ENCODE measurements at regions not wholly inside any gene's neighbourhood (a gene's known extent, or its start where the extent isn't known, plus 50 kb on each side); places are given as distances from the start of the nearest gene placed in this dataset.
"Not testable (repeated sequence)": the region's sequence is repeated elsewhere in the genome, so short reads cannot be mapped to it uniquely, and the experiment has no call there.

- no peak for DNase-seq
Measured at GRCh38 chr5:154652746-154653417, 102.3 kb upstream of the LARP1 start.

DNA sequence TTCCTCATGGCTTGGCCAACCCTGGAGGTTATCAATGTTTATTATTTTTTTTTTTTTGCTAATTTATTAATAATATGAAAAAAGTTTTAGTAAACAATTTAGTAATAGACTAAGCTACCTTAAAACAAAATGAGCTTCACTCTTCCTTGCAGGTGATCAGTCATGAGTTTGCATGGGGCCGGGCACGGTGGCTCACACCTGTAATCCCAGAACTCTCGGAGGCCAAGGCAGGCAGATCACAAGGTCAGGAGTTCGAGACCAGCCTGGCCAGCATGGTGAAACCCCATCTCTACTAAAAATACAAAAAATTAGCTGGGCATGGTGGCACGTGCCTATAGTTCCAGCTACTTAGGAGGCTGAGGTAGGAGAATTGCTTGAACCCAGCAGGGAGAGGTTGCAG lies 103.4 kb upstream of the LARP1 start:
- not testable (repeated sequence) for DNase-seq

- DNase-seq, result no peak
Measured at GRCh38 chr5:154648706-154649105, 106.5 kb upstream of the LARP1 start.

DNA sequence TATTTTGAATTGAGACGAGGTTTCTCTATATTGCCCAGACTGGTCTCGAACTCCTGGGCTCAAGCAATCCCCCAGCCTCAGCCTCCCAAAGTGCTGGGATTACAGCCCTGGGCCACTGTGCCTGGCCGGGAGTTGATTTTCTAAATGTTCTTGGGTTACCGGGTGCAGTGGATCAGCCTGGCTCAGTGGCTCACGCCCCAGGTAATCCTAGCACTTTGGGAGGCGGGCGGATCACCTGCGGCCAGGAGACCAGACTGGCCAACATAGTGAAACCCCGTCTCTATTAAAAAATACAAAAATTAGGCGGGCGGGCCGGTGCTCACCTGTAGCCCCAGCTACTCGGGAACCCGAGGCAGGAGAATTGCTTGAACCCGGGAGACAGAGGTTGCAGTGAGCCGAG lies 106.9 kb upstream of the LARP1 start:
- no peak for DNase-seq

GRCh38 chr5:154647761-154648145 lies 107.4 kb upstream of the LARP1 start:
- no peak for DNase-seq

- DNase-seq, result no peak
Measured at GRCh38 chr5:154647114-154647760, 107.9 kb upstream of the LARP1 start.

DNA sequence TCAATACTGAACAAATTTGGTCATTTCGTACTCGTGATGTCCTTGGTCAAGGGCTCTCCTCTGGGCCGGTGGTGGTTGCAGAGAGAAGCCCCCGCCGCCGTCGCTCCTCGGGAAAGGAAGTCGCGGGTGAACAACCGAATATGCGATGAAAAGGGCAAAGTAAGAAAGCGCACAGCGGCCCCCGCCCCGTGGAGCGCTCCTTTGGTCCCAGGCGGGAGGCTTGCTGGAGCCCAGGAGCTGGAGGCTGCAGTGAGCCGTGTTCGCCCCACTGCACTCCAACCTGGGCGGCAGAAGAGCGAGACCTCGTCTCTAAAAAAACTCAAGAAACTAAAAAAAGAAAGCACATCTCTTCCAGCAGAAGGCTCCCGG lies 108.4 kb upstream of the LARP1 start:
- DNase-seq, result no peak

DNA sequence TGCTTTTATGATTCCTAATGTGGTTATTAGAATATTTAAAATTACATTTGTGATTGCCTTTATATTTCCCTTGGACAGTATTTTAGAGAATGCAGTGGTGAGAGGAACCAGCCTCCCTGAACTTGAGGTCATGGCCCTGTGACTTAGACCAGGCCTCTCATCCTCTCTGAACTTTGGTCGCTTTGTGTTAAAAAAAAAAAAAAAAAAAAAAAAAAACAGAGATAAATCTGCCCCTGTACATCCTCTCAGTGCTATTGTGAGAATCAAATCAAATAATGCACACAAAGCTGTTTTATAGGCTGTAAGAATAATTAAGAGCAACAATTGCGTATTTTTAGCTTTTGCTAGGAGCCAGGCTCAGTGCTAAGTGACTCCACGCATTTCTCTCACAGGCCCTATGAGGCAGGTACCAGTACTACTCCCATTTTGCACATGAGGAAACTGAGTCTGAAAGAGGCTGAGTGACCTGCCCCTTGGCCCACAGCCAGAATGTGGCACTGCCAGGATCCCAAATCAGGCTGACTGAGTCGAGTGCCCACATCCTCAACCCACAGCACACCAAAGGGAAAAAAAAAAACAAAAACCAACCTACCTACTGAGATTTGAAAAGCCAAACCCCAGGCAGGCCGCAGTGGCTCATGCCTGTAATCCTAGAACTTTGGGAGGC lies 110.3 kb upstream of the LARP1 start:
- no peak for DNase-seq

GRCh38 chr5:154642499-154643245 lies 112.5 kb upstream of the LARP1 start:
- DNase-seq, result no peak

DNA sequence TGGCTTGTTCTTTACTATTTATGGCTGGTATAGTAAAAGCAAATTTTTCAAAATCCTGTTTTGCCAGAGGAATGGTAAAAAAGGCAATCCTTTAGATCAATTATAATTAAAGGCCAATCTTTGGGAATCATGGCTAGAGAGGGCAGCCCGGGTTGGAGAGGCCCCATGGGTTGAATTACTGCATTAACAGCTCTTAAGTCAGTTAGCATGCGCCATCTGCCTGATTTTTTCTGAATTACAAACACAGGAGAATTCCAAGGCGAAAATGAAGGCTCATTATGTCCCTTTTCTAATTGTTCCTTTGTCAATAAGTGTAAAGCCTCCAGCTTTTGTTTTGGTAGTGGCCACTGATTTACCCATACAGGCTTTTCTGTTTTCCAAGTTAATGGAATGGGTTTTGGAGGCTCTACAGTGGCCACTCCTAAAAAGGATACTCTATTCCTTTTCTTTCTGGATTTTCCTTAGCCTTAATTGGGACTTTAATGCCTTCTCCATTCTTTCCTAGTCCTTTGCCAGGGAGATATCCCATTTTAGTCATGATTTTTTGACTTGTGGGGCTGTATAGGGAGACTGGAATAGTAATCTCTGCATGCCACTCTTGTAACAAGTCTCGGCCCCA lies 114.9 kb upstream of the LARP1 start:
- DNase-seq, result not testable (repeated sequence)

- DNase-seq, result not testable (repeated sequence)
Measured at GRCh38 chr5:154636786-154637185, 118.4 kb upstream of the LARP1 start.

DNA sequence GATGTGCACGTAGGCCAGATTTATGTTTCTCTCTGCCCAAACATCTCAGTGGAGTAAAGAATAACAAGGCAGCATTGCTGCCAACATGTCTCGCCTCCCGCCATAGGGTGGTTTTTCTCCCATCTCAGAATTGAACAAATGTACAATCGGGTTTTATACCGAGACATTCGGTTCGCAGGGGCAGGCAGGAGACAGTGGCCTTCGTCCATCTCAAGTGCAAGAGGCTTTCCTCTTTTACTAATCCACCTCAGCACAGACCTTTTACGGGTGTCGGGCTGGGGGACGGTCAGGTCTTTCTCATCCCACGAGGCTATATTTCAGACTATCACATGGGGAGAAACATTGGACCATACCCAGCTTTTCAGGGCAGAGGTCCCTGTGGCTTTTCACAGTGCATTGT lies 118.9 kb upstream of the LARP1 start:
- DNase-seq, result not testable (repeated sequence)

DNA sequence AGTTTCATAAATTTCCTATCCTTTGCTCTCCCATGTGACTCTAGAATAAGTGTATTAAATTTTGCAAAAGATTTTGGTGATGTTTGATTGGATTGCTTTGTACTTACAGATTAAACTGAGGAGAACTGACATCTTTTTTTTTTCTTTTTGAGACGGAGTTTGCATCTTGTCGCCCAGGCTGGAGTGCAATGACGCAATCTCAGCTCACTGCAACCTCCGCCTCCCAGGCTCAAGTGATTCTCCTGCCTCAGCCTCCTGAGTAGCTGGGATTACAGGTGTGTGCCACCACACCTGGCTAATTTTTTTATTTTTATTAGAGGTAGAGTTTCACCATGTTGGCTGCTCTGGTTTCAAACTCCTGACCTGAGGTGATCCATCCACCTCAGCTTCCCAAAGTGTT lies 121.4 kb upstream of the LARP1 start:
- DNase-seq, result not testable (repeated sequence)

GRCh38 chr5:154631141-154631540 lies 124.0 kb upstream of the LARP1 start:
- DNase-seq, result no peak

GRCh38 chr5:154630410-154630809 lies 124.8 kb upstream of the LARP1 start:
- no peak for DNase-seq

DNA sequence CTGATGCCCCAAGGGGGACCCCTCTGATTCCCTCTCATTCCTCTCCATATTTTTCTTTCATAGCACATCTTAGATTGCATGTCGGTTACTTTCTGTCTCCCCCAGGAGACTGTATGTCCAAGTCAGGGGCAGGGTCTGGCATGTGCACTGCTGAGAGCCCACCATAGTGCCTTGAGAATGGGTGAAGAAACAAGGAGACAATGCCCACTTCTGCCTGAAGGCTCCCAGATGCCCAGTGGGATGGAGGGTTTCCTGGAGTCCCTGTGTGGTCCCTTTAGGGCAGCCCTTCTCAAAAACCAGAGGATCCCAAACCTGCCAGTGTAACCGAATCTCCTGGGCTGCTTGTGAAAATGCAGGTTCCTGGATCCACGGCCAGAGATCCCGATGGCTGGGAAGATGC lies 126.5 kb upstream of the LARP1 start:
- no peak for DNase-seq

- DNase-seq, result no peak
Measured at GRCh38 chr5:154627698-154628678, 127.2 kb upstream of the LARP1 start.

DNA sequence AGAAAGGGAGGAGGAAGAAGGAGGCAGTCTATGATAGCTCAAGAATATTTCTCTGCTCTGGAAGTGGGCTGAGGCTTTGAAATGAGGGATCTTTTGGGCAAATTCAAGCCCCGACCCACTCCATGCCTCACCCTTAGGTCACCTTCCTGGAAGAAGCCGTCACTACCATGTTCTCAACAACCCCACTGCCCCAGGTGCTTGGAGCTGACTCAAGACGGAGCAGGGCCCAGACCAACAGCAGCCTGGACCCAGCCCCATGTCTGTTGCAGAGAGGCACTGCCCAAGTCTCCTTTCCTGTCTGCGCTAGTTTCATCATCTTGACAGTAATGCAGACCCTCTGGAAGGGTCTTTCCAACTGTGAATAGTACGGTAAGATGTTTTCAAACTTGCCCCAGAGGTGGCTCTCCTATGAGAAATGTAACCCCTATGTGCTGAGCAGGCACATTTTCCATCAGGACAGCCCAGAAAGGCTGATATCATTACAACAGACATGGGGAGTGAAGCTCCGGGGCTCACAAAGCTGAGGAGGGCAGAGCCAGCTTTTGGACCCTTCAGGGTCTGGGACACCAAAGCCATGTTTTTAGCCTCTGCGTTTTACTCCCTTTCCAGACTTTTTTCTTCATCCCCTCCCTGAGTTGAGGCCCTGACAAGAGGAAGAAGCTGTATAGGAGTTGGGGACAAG lies 128.2 kb upstream of the LARP1 start:
- no peak for DNase-seq

- DNase-seq, result no peak
Measured at GRCh38 chr5:154625031-154625430, 130.1 kb upstream of the LARP1 start.

- DNase-seq, result no peak
Measured at GRCh38 chr5:154624341-154624740, 130.8 kb upstream of the LARP1 start.

DNA sequence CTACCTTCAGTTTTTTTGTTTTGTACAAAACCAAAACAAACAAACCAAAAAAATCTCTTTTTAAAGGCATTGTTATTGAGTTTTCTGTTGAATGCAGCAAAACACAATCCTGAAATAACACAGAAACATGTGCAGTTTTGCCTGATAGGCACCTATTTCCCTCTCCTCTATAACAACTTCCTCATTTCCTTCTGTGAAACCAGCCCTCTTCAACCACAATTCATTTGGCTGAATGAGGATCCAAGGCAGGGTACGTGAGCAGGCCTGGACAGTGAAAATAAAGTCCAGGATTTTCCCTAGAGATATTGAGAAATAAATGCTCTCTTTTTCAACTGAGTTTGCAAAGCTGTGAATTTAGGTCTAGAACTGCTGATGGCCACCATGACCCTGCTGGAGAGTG lies 134.8 kb upstream of the LARP1 start:
- DNase-seq, result no peak

Measured in CD4-positive, alpha-beta T cell treated with Interleukin-15 for 1 hour (primary cell).